GM21786 (cell line): ENCODE measurements at regions not wholly inside any gene's neighbourhood (a gene's known extent, or its start where the extent isn't known, plus 50 kb on each side); places are given as distances from the start of the nearest gene placed in this dataset.

Experiments used
- ATAC-seq: cut with Tn5 transposase; IDR thresholded peaks from one replicate; pipeline ENCODE4 v1.9.1; 2021; ENCODE audit not compliant: unreplicated experiment

GRCh38 chr1:37085393-37085792, 51.1 kb upstream of the GRIK3 start:
- no peak for ATAC-seq

DNA sequence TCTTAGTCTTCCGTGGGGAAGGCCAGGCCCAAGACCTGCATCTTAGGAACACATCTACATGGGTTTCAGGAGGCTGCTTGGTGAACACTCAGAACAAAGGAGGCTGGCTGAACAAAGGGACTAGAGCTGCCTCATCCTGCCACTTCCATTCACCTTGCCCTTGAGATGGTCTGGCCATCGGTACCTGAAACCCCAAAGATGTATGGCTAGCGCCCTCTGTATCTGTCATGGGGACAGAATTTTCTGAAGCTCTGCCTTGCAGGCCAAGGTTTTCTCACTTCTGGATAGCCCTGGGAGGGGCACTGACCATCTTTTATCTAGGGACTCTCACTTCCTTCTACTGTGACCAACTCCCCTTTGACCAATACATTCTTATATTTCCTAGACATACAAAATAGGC, 55.4 kb upstream of the GRIK3 start:
- ATAC-seq, result no peak

DNA sequence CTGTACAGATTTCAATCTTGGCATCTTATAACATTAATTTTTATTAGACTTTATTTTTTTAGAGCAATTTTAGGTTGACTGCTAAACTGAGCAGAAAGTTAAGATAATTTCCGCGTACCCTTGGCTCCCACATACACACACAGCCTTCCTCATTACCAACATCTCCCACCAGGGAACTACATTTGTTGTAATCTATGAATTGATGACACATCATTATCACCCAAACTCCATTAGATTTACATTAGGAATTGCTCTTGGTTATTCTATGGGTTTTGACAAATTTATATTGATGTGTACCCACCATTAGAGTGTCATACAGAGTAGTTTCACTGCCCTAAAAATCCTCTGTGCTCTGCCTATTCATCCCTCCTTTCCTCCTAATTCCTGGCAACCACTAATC, 56.4 kb upstream of the GRIK3 start:
- no peak for ATAC-seq

- no peak for ATAC-seq
Observed at GRCh38 chr1:37092937-37093336, 58.6 kb upstream of the GRIK3 start.

DNA sequence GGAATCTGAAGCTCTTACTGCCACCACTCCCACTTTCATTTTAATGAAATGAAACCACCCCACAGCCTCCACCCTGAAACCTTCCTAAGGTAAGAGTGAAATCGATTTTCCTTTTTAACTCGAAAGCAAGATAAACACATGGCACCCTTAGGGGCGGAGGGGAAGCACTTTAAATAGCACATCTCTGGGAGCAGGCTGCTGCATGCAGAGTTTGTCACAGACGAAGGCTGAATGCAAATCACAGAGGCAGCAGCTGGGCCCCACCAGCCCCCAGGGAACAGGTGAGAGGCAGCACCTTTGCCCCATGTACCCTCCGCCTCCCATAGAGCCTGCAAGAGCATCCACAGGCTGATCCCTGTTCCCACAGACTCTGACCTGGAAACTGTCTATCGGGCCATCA, 60.0 kb upstream of the GRIK3 start:
- no peak for ATAC-seq

GRCh38 chr1:37096523-37096922, 62.2 kb upstream of the GRIK3 start:
- no peak for ATAC-seq

- no peak for ATAC-seq
Observed at GRCh38 chr1:37097731-37098130, 63.4 kb upstream of the GRIK3 start.

DNA sequence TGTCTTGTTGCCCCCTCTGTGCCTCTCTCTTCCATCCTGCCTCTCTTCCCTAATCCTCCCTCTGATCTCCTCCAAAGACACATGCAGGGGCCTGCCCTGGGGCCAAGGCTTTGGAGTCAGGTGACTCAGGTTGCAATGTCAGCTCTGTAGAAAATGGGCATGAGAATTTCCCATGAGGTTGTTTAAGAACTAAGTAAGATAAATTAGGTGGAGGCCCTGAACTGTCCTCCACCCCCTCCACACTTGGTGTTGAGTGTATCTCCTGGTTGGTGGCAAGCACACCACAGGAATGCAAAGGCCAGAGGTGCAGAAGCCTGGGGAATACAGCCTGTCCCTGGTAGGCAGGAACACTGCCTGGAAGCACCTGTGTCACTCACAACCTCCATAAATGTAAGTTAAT, 63.9 kb upstream of the GRIK3 start:
- ATAC-seq, result no peak

GRCh38 chr1:37100310-37100709, 66.0 kb upstream of the GRIK3 start:
- no peak for ATAC-seq

GRCh38 chr1:37102656-37103382, 68.5 kb upstream of the GRIK3 start:
- no peak for ATAC-seq

GRCh38 chr1:37105911-37106310, 71.6 kb upstream of the GRIK3 start:
- ATAC-seq, result no peak

DNA sequence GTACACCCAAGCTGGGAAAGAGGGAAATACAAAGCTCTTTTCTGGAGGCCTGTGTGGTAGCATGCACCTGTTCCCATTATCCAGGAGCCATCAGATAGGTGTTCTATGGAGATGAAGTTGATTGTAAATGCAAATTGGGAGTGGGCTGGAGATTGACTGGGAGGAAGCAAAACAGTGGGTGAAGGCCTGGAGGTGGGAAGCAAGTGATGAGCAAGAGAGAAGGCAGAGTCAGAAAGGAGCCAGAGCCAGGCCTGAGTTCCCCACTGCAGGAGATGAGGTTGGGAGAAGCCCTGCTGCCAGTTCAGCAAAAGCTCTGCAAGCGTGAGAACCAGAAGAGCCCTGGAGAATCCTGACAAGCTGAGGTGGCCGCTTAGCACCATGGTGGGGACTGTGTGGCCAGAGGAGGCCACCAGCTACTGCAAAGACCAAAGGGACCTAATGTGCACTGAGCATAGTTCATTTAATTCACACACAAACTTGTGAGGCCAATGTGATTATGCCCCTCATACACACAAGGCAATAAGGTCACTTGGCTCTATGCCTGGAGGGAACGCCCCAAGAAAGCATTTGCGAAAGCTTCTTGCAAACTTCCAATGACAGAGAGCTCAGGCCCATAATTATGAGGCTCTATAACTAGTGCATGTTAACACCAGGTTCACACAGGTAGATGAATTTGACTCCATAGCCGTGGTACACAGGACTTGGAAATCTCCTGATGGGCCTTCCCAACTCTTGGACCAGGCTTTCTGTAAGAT, 73.0 kb upstream of the GRIK3 start:
- ATAC-seq, result no peak

DNA sequence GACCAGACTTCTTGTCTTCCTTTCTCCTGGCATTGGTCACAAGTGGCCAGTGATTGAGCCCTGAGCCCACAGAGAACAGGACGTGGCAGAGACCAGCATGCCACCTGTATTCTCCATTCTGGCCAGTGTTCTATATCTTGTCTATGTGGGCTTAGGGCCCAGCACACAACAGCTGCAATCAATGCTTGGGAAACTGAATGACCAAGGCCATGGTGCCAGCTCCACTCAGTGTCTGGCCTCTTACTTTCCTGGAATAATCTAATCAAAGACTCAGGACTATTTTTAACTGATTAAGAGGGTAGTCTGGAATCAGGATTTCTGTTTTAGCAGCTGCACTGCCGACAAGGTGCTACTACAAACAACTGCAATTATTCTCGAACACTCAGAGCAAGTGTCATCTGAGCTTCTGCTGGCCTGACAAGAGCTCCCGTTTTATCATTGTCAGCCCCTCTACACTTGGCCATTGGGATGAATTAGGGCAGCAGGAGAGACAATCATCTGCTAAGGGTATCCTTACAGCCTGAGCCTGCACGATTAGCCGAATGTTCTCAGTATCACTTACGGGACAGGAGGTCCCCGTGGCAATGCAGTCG, 74.4 kb upstream of the GRIK3 start:
- no peak for ATAC-seq

DNA sequence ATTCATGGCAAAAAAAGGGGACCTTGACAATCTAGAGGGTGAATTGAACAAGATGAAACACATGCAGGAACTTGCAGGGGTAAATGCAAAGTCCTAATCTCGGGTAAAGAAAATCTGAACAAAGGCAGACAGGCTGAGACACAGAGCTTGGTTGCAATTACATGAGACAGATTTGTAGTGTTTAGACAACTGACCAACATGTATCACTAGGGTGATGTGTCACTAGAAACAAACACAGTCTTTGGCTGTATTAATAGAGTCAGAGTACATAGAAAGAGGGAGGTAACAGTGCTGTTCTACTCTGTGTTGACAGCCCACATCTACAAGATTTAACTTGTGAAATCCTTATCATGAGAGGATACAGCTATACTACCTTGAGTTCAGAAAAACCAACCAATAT, 78.1 kb upstream of the GRIK3 start:
- ATAC-seq, result no peak

DNA sequence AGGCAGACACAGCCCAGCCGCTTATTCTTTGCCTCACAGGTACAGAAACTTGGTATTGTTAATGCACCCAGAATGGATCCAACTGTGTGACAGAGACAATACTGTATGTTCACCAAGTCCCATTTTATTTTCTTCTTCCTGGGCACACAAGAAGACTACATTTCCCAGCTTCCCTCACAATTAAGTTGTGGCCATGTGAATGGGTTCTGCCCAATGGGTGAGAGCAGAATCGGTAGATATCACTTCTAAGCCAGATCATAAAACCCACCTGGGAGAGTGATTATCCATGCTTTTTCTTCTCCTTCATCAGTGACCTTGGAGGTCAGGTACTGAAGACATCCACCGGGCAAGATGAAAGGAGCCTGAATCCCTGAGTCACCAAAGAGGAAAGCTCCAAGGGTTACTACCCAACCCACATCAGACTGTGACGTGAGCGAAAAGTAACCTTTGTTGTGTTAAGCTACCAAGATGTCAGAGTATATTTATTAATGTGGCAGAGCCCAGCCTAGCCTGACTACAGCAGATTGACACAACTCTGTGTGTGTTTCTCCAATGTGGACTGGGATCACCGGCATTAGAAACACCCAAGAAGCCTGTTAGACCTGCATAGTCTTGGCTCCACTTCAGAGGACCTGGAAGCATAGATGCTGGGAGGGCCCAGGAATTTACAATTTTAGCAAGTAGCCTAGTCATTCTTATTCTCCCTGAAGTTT, 79.1 kb upstream of the GRIK3 start:
- ATAC-seq, result no peak

- ATAC-seq, result no peak
Observed at GRCh38 chr1:37118790-37119189, 84.5 kb upstream of the GRIK3 start.

DNA sequence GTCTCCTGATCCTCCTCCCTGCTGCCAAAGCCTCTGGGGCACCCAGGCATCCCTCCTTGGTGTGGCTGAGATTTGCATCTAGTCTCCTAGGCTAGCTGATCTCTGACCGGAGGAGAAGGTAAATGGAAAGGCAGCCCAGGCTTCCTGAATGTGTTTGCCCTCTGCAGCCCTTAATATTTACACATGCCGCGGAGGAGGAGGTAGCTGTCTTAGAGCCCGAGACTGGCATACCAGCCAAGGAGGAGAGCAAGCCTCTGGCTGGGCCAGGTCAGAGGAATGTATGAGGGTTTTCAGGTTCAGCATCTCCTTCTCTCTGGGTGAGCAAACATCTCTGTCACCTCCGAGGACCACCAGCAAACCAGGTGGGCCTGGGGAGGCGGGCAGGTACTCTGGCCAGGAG, 86.0 kb upstream of the GRIK3 start:
- no peak for ATAC-seq

- no peak for ATAC-seq
Observed at GRCh38 chr1:37123276-37124115, 89.2 kb upstream of the GRIK3 start.

- no peak for ATAC-seq
Observed at GRCh38 chr1:37124501-37124900, 90.2 kb upstream of the GRIK3 start.

- no peak for ATAC-seq
Observed at GRCh38 chr1:37125295-37125694, 91.0 kb upstream of the GRIK3 start.

- ATAC-seq, result no peak
Observed at GRCh38 chr1:37127254-37127748, 93.0 kb upstream of the GRIK3 start.
